ENCODE measurements at regions not wholly inside any gene's neighbourhood (a gene's known extent, or its start where the extent isn't known, plus 50 kb on each side); places are given as distances from the start of the nearest gene placed in this dataset.

- no peak for DNase-seq
Observed at GRCh38 chr2:238963161-238963970, 115.5 kb downstream of the TWIST2 start.

DNA sequence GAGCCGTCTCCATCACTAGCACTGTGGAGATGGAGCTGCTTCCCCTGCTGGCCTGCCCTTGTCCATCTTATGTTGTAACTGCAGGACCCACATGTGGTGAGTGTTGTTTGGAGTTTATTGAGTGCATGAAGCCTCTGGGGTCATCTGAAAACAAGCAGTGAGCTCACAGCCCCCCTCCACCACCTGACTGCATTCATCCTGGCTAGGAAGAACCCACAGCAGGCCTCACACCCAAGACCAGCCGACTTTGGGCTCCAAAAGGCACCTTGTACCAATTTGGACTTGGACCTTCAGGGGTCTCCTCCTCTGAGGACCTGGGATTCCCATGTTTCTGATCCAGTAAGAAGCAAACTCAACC lies 116.1 kb downstream of the TWIST2 start:
- no peak for DNase-seq

DNA sequence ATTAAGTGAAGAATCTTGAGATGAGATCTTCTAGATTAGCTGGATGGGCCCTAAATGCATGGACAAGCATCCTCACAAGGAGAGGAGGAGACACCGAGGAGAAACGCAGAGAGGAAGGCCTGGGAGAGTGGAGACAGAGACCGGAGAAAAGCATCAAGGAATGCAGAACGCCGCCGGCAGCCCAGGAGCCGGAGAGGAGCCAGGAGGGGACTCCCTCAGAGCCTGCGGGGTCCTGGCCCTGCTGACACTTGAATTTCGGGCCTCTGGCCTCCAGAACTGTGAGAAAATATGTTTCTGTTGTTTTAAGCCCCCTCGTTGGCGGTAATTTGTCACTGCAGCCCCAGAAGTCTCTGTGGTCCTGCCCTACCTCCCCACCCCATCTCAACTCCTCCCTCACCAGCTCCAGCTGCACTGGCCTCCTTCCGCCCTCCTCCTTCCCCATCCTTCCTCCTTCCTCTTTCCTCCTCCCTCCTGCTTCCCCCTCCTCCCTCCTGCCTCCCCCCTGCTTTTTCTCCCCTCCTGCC lies 116.7 kb downstream of the TWIST2 start:
- no peak for DNase-seq

GRCh38 chr2:238965371-238966071 lies 117.6 kb downstream of the TWIST2 start:
- no peak for DNase-seq

- no peak for DNase-seq
Observed at GRCh38 chr2:238966072-238966937, 118.4 kb downstream of the TWIST2 start.

- no peak for DNase-seq
Observed at GRCh38 chr2:238967031-238967977, 119.4 kb downstream of the TWIST2 start.

GRCh38 chr2:238967978-238968360 lies 120.1 kb downstream of the TWIST2 start:
- DNase-seq = no peak

- no peak for DNase-seq
Observed at GRCh38 chr2:238968616-238969384, 120.9 kb downstream of the TWIST2 start.

- DNase-seq = no peak
Observed at GRCh38 chr2:238969857-238970256, 122.0 kb downstream of the TWIST2 start.

DNA sequence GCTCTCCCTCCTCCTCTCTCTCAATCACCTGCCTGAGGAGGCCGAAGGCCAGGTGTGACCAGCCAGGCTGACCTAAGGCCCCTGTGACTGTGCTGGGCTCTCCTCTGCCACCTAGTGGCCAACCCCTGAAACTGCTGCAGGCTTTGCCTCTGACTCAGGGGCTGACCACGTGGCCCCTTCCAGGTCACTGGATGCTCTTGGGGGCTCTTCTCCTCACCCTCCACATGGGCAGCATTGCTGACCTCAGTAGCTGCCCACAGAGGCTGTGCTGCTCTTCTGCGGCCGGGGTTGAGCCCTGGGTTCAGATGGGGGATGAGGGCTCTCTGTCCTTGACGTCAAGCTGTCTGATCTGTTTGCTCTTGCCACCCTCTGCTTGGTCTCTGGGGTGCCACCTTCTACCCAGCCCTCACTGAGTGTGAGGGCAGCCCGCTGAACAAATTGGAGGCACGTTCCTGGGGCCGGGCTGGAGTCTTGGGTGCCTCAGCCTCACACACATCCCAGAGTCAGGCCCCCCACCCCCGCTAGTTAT lies 122.7 kb downstream of the TWIST2 start:
- peak in 1 of 2 experiments; percentile 45 for DNase-seq

DNA sequence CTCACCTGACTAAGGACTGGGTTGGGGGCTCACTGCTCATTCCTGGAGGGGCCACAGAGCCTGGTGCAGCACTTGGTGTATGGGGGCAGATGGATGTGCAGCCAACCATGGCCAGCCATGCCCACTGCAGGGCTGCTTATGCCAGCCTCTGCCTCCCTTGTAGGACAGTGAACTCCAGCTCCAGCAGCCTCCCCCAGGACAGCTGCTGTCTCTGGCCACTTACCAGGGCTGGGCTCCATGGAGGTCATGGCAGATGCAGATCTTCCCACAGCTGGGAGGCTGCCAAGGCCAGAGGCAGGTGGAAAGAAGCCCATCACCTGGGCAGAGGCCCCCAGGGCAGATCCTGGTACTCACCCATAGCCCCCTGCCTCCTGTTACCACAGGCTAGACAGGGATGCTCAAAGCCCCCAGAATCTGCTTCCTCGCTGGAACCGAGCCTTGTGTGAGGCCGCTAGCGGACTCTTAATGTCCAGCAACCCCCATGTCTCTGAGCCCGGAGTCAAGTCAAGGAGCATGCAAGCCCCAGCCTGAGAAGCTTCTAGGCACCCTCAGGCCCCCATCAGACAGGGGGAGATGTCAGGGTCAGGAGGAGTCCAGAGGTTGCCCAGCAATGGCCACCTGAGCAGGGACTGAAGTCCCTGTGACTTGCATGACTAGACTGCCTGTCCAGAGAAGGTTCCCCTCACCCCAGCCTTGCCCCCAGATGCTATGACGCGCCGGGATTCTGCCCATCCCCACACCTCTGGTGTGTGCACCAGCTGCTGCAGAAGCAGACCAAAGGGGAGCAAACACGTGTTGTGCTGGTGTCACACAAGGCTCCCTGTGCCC lies 123.6 kb downstream of the TWIST2 start:
- DNase-seq = no peak

DNA sequence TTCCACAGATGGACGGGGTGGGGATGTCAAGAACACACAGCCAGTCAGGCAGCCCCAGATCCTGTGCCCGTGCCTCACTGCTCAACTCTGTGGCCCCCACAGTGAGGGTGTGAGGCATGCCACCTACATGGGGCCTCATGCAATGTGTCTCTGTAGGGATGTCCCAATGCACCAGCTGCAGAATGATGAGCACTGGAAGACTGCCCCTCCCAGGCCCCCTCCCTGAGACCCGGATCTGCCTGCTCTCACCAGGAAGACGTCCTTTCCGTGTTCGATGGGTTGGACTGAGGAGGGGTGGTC lies 124.2 kb downstream of the TWIST2 start:
- DNase-seq = no peak

- no peak for DNase-seq
Observed at GRCh38 chr2:238973038-238973739, 125.3 kb downstream of the TWIST2 start.

- no peak for DNase-seq
Observed at GRCh38 chr2:238974081-238974480, 126.2 kb downstream of the TWIST2 start.

DNA sequence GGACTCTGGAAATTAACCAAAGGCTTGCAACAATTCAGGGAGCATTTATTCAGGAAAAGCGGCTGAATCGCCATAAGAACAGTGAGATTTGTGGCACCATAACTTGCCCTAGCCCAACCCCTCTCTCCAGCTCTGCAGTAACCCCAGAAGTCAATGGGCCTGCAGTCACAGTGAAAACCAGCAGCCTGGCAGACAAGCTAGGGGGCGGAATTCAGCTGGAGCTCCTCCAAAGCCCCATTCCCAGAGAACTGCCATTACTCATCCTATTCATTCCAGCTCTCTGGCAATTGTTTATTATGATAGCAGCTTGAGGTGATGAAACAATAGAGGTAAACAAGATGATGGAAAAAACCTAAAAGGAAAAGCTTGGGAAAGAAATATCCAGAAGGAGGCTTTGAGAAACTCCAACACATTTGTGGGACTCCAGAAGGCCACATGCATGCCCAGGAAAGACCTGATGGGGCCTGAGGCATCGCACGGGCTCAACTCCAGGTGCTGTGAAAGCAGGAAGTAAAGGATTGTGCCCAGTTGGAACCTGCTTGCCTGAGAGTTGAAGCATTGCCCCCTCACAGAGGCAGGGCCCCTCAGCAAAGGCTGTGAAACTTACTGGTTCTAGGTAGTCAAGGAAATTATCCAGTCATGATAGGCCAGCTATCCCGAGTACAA lies 126.7 kb downstream of the TWIST2 start:
- peak; percentile 4 to 55 for DNase-seq

DNA sequence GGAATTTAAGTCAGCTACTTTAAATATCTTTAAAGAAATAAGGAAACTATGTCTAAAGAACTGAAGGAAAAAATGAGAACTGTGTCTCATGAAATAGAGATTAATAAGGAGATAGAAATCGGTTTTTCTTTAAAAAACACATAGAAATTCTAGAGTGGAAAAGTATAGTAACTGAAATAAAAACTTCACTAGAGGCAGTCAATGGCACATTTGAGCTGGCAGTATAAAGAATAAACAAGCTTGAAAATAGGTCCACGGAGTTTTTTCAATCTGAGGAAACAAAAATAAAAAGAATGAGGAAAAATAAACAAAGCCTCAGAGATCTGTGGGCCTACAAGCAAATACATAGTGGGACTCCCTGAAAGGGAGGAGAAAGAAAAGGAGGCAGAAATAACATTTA lies 127.5 kb downstream of the TWIST2 start:
- no peak for DNase-seq

DNA sequence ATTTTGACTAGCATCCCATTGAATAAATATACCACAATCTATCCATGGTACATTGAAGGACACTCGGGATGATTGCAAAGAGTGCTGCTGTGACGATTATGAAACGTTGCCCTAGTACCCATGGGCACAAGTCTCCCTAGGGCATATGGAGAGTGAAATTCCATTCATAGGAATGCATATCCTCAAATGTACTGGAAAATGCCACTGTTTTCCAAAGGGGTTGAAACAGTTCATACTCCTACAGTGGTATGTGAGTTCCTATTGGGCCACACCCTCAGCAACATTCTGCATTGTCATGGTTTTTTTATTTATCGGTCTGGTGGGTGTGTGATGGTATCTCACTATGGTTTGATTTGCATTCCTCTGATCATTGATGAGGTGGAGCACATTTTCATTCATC lies 130.6 kb downstream of the TWIST2 start:
- no peak for DNase-seq

DNA sequence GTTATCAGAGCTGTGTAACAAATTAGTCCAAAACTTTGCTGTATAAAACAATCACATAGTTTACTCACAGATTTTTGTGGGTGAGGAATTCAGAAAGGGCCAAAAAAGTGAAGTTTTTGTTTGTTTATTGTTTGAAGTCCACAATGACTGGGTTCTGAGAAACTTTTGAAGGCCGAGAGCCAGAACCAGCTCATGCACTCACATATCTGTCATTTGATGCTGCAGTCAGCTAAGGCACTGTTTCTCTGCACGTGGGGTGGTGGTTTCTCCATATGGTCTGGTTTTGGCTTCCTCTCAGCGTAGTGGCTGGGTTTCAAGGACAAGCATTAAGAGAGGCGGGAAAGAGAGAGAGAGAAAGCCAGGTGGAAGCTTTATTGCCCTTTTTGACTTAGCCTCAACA lies 131.8 kb downstream of the TWIST2 start:
- no peak for DNase-seq
